GM12878 (cell line): ENCODE measurements at regions not wholly inside any gene's neighbourhood (a gene's known extent, or its start where the extent isn't known, plus 50 kb on each side); places are given as distances from the start of the nearest gene placed in this dataset.

ENCODE experiments used
- ATAC-seq: fragments of 200-7000 bp; cut with Tn5 transposase; 3 replicates; pipeline ENCODE4 v1.9.1; 2020; ENCODE audit warnings: mild to moderate bottlenecking, moderate library complexity
- BruUV-seq: library from RNA; stranded (reverse); fragments of 400-500 nt; replicated peaks from 2 replicates; lab custom pipeline; 2021; lab: Mats Ljungman, UMichigan
- CTCF ChIA-PET: fragments of 300-600 bp; sonication (Branson Sonifier 250); formaldehyde crosslinking; extraction: SDS; loops from one replicate; lab custom pipeline; 2021; ENCODE audit warnings: inconsistent platforms; lab: Yijun Ruan, JAX
- POLR2A ChIA-PET: fragments of 350-600 bp; formaldehyde crosslinking; extraction: SDS; loops from one replicate; lab custom pipeline; 2021; ENCODE audit warnings: inconsistent platforms; lab: Charles Lee
- RAD21 ChIA-PET: fragments of 300-600 bp; sonication (Branson Sonifier 250); formaldehyde crosslinking; loops from one replicate; lab custom pipeline; 2023; ENCODE audit warnings: antibody characterized with exemption; ENCODE audit not compliant: unreplicated experiment; lab: Charles Lee
- SMC1A ChIA-PET: fragments of 300-600 bp; sonication (Branson Sonifier 250); formaldehyde crosslinking; loops from one replicate; lab custom pipeline; 2023; ENCODE audit not compliant: unreplicated experiment, uncharacterized antibody; lab: Charles Lee
- DNase-seq: peaks from one replicate; pipeline ENCODE4 v3.0.0-alpha.2; 2011; ENCODE audit warnings: low read depth, low spot score
- FAIRE-seq: peaks from 3 replicates; lab custom pipeline; 2011; peaks lifted over from hg19 to GRCh38; lab: Jason Lieb, UNC
- H2AFZ ChIP-seq: 2 replicates; pipeline ENCODE4 v1.6.0; 2011; ENCODE audit warnings: low read depth, low read length, control low read depth; ENCODE audit not compliant: control insufficient read depth
- H3K27ac ChIP-seq: 2 replicates; pipeline ENCODE4 v1.5.1; 2011; ENCODE audit warnings: control low read depth; ENCODE audit not compliant: control insufficient read depth, insufficient read depth
- H3K27me3 ChIP-seq, 2 experiments: replicated peaks in 1 of 2; 2 replicates each; pipeline versions ENCODE4 v1.6.0 to v1.6.1; 2011; ENCODE audit warnings: low read length in 1 of 2; ENCODE audit not compliant: control insufficient read depth in 2 of 2, insufficient read depth in 2 of 2
- H3K36me3 ChIP-seq, 2 experiments: 2 replicates each; pipeline ENCODE4 v1.5.1; 2011; ENCODE audit warnings: low read length in 1 of 2; ENCODE audit not compliant: control insufficient read depth in 2 of 2, insufficient read depth in 2 of 2
- H3K4me1 ChIP-seq: 2 replicates; pipeline ENCODE4 v1.6.1; 2011; ENCODE audit warnings: mild to moderate bottlenecking, low read length, moderate library complexity, mixed read lengths; ENCODE audit not compliant: control insufficient read depth, insufficient read depth
- H3K4me2 ChIP-seq: 2 replicates; pipeline ENCODE4 v1.6.0; 2011; ENCODE audit warnings: control low read depth; ENCODE audit not compliant: control insufficient read depth, insufficient read depth
- H3K4me3 ChIP-seq: fragments of 200-600 bp; sonication (generic); 2 replicates; pipeline ENCODE4 v1.5.1; 2016
- H3K79me2 ChIP-seq: 2 replicates; pipeline ENCODE4 v1.6.0; 2011; ENCODE audit warnings: low read length; ENCODE audit not compliant: control insufficient read depth, insufficient read depth
- H3K9ac ChIP-seq: 2 replicates; pipeline ENCODE4 v1.8.0; 2011; ENCODE audit warnings: low read length, control low read depth, mixed read lengths; ENCODE audit not compliant: control insufficient read depth, insufficient read depth
- H3K9me3 ChIP-seq: replicated peaks from 3 replicates; pipeline ENCODE4 v1.5.1; 2011; ENCODE audit warnings: mild to moderate bottlenecking, low read length; ENCODE audit not compliant: control insufficient read depth, insufficient read depth
- H4K20me1 ChIP-seq: 2 replicates; pipeline ENCODE4 v1.6.0; 2011; ENCODE audit not compliant: control insufficient read depth, insufficient read depth
- CREM ChIP-seq: IDR thresholded peaks from 2 replicates; pipeline ENCODE4 v1.6.1; 2014; ENCODE audit warnings: antibody characterized with exemption, low read depth
- CTCF ChIP-seq, 3 experiments: IDR thresholded peaks in 2 of 3; conservative IDR thresholded peaks in 1 of 3; 2 replicates each; pipeline ENCODE4 v1.5.1; 2011; ENCODE audit warnings: low read depth in 3 of 3, low read length in 3 of 3, mild to moderate bottlenecking in 3 of 3, control low read depth in 2 of 3, moderate library complexity in 2 of 3, inconsistent platforms in 1 of 3, mixed read lengths in 1 of 3; ENCODE audit not compliant: control insufficient read depth in 2 of 3, insufficient read depth in 1 of 3; ENCODE audit errors: extremely low read depth in 1 of 3
- ELK1 ChIP-seq: IDR thresholded peaks from 2 replicates; pipeline ENCODE4 v1.6.1; 2012; ENCODE audit warnings: low read depth, low read length, improper control_type of control experiment
- PKNOX1 ChIP-seq: fragments of 450-650 bp; IDR thresholded peaks from 2 replicates; pipeline ENCODE4 v1.6.1; 2016; ENCODE audit warnings: mild to moderate bottlenecking
- RFX5 ChIP-seq: IDR thresholded peaks from 2 replicates; pipeline ENCODE4 v1.6.1; 2011; ENCODE audit warnings: low read depth, low read length, improper control_type of control experiment
- SMC3 ChIP-seq: IDR thresholded peaks from 2 replicates; pipeline ENCODE4 v1.6.1; 2011; ENCODE audit warnings: low read length, improper control_type of control experiment, borderline replicate concordance
- STAT3 ChIP-seq: IDR thresholded peaks from 2 replicates; pipeline ENCODE4 v1.6.1; 2011; ENCODE audit warnings: low read depth, low read length, improper control_type of control experiment
- TBL1XR1 ChIP-seq: IDR thresholded peaks from 2 replicates; pipeline ENCODE4 v1.6.1; 2012; ENCODE audit warnings: low read depth, low read length, improper control_type of control experiment
- TCF3 ChIP-seq: IDR thresholded peaks from 2 replicates; pipeline ENCODE4 v1.6.1; 2012; ENCODE audit warnings: low read depth, mild to moderate bottlenecking, low read length, borderline replicate concordance; ENCODE audit not compliant: insufficient read depth
- WGBS: methylation state at CpG from one replicate; pipeline ENCODE4 v1.1.6; 2016; ENCODE audit warnings: low lambda C conversion rate; ENCODE audit not compliant: insufficient replicate concordance, insufficient coverage; ENCODE audit errors: missing lambda C conversion rate; 5-methylcytosine and 5-hydroxymethylcytosine counted together
- in situ Hi-C: fragments of 300-500 bp; cut with MboI; formaldehyde crosslinking; loops from 9 replicates; pipeline ENCODE4 v1.14.3; 2018; ENCODE audit warnings: mixed read lengths
- intact Hi-C: fragments of 100-400 bp; cut with micrococcal nuclease; formaldehyde crosslinking; loops from one replicate; pipeline ENCODE4 v1.14.2; 2022; ENCODE audit not compliant: unreplicated experiment

- DNase-seq, result no peak
- Histone ChIP-seq H4K20me1 (no peaks in the 10 kb centered on the region), H3K27ac (no peak overlapping the region), H3K27me3 (no peaks in the 10 kb centered on the region), H3K79me2 (no peaks in the 10 kb centered on the region), H3K4me3 (no peak overlapping the region), H3K4me2 (no peak overlapping the region), H3K4me1 (no peaks in the 10 kb centered on the region), H3K36me3 (no peaks in the 10 kb centered on the region), H3K9me3 (no peaks in the 10 kb centered on the region), H2AFZ (no peak overlapping the region), H3K9ac (no peak overlapping the region)
- RAD21 ChIA-PET, result interaction anchor here (0.9 to 1.3 kb wide), 2 partner anchors 107 to 203 kb away, joined by 3 to 5 read pairs; no protein-coding TSS in a partner anchor
- in situ Hi-C loops (loop anchor here (5.0 kb wide), 1 partner anchor 206 kb away; no protein-coding TSS in a partner anchor), intact Hi-C loops (no loop called here)
- CTCF ChIA-PET, result interaction anchor here (0.6 to 4.3 kb wide), 11 partner anchors 17 to 344 kb away, joined by 3 to 24 read pairs (median 4); no protein-coding TSS in a partner anchor
- WGBS, result 55% methylated on average over 1 of the region's 1 CpG
- SMC1A ChIA-PET, result interaction anchor here (0.6 to 1.9 kb wide), 6 partner anchors 11 to 815 kb away, joined by 3 to 12 read pairs (median 3); no protein-coding TSS in a partner anchor
- POLR2A ChIA-PET, result no interaction called here
- BruUV-seq, result no TSS peak
- ATAC-seq, result no peak
- TF ChIP-seq CTCF (IDR thresholded peaks at IDR 0.05 in 2 of 3, conservative IDR thresholded peaks at IDR 0.05 in 1 of 3; ENCODE audit: control insufficient read depth in 2 of 3, extremely low read depth in 1 of 3, insufficient read depth in 1 of 3, low read depth in 3 of 3, low read length in 3 of 3) (peak; percentile 10 to 30 (median 22); a peak in 3 of 6 replicates), SMC3 (peak; percentile 18; the same call in 1 of the 2 replicates), TBL1XR1 (no peak)
- no peak for FAIRE-seq
These were observed 51.8 kb upstream of the ANK3 start for GRCh38 chr10:60441515-60441914.

DNA sequence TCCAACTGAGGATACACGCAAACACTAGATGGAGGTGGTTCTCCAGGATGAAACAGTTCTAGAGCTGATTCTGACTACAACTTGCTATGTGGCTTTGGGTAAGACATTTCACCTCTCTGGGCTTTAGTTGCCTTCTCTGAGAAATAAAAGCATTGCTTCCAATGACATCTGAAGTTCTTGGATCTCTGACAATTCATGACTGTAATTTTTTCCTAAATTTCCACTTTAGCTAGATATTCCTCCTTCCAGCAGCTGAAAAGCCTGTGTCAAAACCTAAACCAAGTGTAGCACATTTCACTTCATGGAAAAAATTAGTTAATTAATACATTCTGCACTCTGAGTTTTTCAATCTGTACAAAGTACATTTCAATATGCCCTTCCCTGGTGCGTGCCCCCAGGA is 50.0 kb upstream of the ANK3 start:
- ATAC-seq, result no peak
- BruUV-seq, result no TSS peak
- no peaks in the 10 kb centered on the region for H3K27me3 ChIP-seq
- intact Hi-C loops (no loop called here), in situ Hi-C loops (loop anchor here (5.0 to 10.0 kb wide), 4 partner anchors 208 to 815 kb away; no protein-coding TSS in a partner anchor)
- H3K79me2 ChIP-seq, result no peaks in the 10 kb centered on the region
- H3K9me3 ChIP-seq, result no peaks in the 10 kb centered on the region
- WGBS, result 82% methylated on average over 2 of the region's 2 CpGs
- no peak for FAIRE-seq
- TF ChIP-seq TCF3 (no peak), STAT3 (no peak), CREM (no peak), ELK1 (no peak), PKNOX1 (no peak), RFX5 (no peak)
- no peak overlapping the region for H3K9ac ChIP-seq
- RAD21 ChIA-PET, result interaction anchor here (0.9 kb wide), 1 partner anchor 201 kb away, joined by 3 read pairs; no protein-coding TSS in a partner anchor
- no peaks in the 10 kb centered on the region for H3K4me1 ChIP-seq
- H4K20me1 ChIP-seq, result no peaks in the 10 kb centered on the region
- SMC1A ChIA-PET, result interaction anchor here (0.6 to 1.9 kb wide), 4 partner anchors 227 to 575 kb away, joined by 3 to 5 read pairs (median 3); no protein-coding TSS in a partner anchor
- CTCF ChIA-PET, result interaction anchor here (0.8 to 4.3 kb wide), 6 partner anchors 104 to 338 kb away, joined by 3 to 19 read pairs (median 4); no protein-coding TSS in a partner anchor
- POLR2A ChIA-PET, result no interaction called here
- H3K4me3 ChIP-seq, result no peak overlapping the region
- H3K36me3 ChIP-seq, result no peaks in the 10 kb centered on the region
- no peak overlapping the region for H3K4me2 ChIP-seq
- no peak overlapping the region for H2AFZ ChIP-seq
- DNase-seq, result no peak
- no peak overlapping the region for H3K27ac ChIP-seq
